ENCODE measurements at regions not wholly inside any gene's neighbourhood (a gene's known extent, or its start where the extent isn't known, plus 50 kb on each side); places are given as distances from the start of the nearest gene placed in this dataset.
"Not testable (repeated sequence)": the region's sequence is repeated elsewhere in the genome, so short reads cannot be mapped to it uniquely, and the experiment has no call there.

GRCh38 chr3:5994651-5995050 is 807.1 kb downstream of the EDEM1 start:
- Histone ChIP-seq H3K4me3 (no peak overlapping the region), H3K36me3 (no peaks in the 10 kb centered on the region), H3K27ac (no peak overlapping the region), H3K4me1 (no peaks in the 10 kb centered on the region), H3K9me3 (no peaks in the 10 kb centered on the region), H3K27me3 (no peaks in the 10 kb centered on the region)
- no peak for DNase-seq
- TF ChIP-seq, protein P1, sequence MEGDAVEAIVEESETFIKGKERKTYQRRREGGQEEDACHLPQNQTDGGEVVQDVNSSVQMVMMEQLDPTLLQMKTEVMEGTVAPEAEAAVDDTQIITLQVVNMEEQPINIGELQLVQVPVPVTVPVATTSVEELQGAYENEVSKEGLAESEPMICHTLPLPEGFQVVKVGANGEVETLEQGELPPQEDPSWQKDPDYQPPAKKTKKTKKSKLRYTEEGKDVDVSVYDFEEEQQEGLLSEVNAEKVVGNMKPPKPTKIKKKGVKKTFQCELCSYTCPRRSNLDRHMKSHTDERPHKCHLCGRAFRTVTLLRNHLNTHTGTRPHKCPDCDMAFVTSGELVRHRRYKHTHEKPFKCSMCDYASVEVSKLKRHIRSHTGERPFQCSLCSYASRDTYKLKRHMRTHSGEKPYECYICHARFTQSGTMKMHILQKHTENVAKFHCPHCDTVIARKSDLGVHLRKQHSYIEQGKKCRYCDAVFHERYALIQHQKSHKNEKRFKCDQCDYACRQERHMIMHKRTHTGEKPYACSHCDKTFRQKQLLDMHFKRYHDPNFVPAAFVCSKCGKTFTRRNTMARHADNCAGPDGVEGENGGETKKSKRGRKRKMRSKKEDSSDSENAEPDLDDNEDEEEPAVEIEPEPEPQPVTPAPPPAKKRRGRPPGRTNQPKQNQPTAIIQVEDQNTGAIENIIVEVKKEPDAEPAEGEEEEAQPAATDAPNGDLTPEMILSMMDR (IDR thresholded peaks at IDR 0.05) = no peak
- no peak for TF ChIP-seq POLR2A (IDR thresholded peaks at IDR 0.05)
- intact Hi-C loops (cut with DNase I; ENCODE audit: low total_unique reads) = no loop called here

GRCh38 chr3:6018456-6018855 is 830.9 kb downstream of the EDEM1 start:
- Histone ChIP-seq H3K9me3 (no peaks in the 10 kb centered on the region), H3K36me3 (no peaks in the 10 kb centered on the region), H3K27me3 (no peaks in the 10 kb centered on the region), H3K4me3 (no peak overlapping the region), H3K4me1 (no peaks in the 10 kb centered on the region), H3K27ac (no peak overlapping the region)
- no peak for TF ChIP-seq POLR2A (IDR thresholded peaks at IDR 0.05)
- TF ChIP-seq, protein P1 (IDR thresholded peaks at IDR 0.05) = no peak
- no peak for DNase-seq
- intact Hi-C loops (cut with DNase I; ENCODE audit: low total_unique reads) = no loop called here

DNA sequence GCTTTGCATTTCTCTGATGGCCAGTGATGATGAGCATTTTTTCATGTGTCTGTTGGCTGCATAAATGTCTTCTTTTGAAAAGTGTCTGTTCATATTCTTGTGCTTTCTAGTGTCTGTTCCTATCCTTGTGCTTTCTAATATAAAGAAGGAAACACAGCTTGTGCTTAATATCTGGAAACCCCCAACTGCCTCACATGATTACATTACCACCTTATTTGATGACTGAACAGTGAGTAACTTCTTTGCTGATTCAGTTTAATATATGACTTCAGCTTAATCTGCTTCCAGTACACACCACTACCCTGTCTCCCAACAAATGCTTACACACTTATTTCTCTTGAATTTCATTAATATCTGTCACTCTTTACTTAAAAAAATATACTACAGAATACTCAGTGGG is 835.1 kb downstream of the EDEM1 start:
- Histone ChIP-seq H3K4me1 (no peaks in the 10 kb centered on the region), H3K36me3 (no peaks in the 10 kb centered on the region), H3K9me3 (no peaks in the 10 kb centered on the region), H3K27me3 (no peaks in the 10 kb centered on the region), H3K4me3 (no peak overlapping the region), H3K27ac (no peak overlapping the region)
- TF ChIP-seq POLR2A (IDR thresholded peaks at IDR 0.05) = no peak
- TF ChIP-seq, protein P1 (IDR thresholded peaks at IDR 0.05) = no peak
- intact Hi-C loops (cut with DNase I; ENCODE audit: low total_unique reads) = no loop called here
- no peak for DNase-seq

- intact Hi-C loops (cut with DNase I; ENCODE audit: low total_unique reads) = no loop called here
- no peaks in the 10 kb centered on the region for H3K27me3 ChIP-seq
- no peaks in the 10 kb centered on the region for H3K4me1 ChIP-seq
- no peak overlapping the region for H3K4me3 ChIP-seq
- no peaks in the 10 kb centered on the region for H3K9me3 ChIP-seq
- H3K27ac ChIP-seq = no peak overlapping the region
- no peaks in the 10 kb centered on the region for H3K36me3 ChIP-seq
- TF ChIP-seq, protein P1 (IDR thresholded peaks at IDR 0.05) = no peak
- TF ChIP-seq POLR2A (IDR thresholded peaks at IDR 0.05) = no peak
- no peak for DNase-seq
Observed at GRCh38 chr3:6025032-6025431, 835.9 kb upstream of the GRM7 start.

DNA sequence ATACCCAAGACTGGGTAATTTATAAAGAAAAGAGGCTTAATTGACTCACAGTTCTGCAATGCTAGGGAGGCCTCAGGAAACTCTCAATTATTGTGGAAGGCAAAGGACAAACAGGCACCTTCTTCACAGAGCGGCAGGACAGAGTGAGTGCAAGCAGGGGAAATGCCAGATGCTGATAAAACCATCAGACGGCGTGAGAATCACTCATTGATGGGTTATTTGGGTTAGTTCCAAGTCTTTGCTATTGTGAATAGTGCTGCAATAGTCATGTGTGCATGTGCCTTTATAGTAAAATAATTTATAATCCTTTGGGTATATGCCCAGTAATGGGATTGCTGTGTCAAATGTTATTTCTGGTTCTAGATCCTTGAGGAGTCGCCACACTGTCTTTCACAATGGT is 830.3 kb upstream of the GRM7 start:
- H3K4me3 ChIP-seq; H3K27me3 ChIP-seq; DNase-seq; intact Hi-C loops (cut with DNase I; ENCODE audit: low total_unique reads); H3K4me1 ChIP-seq; H3K27ac ChIP-seq; H3K9me3 ChIP-seq; H3K36me3 ChIP-seq: not testable (repeated sequence)

DNA sequence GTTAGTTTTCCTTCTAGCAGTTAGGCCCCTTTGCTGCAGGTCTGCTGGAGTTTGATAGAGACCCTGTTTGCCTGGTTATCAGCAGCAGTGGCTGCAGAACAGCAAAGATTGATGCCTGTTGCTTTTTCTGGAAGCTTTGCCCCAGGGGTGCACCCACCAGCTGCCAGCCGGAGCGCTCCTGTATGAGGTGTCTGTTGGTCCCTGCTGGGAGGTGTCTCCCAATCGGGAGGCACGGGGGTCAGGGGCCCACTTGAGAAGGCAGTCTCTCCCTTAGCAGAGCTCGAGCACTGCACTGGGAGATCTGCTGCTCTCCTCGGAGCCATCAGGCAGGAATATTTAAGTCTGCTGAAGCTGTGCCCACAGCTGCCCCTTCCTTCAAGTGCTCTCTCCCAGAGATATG is 825.3 kb upstream of the GRM7 start:
- no peaks in the 10 kb centered on the region for H3K36me3 ChIP-seq
- no peaks in the 10 kb centered on the region for H3K4me1 ChIP-seq
- intact Hi-C loops (cut with DNase I; ENCODE audit: low total_unique reads) = no loop called here
- DNase-seq = no peak
- H3K9me3 ChIP-seq = no peaks in the 10 kb centered on the region
- H3K27ac ChIP-seq = no peak overlapping the region
- no peaks in the 10 kb centered on the region for H3K27me3 ChIP-seq
- TF ChIP-seq, protein P1 (IDR thresholded peaks at IDR 0.05) = no peak
- no peak for TF ChIP-seq POLR2A (IDR thresholded peaks at IDR 0.05)
- no peak overlapping the region for H3K4me3 ChIP-seq
